Cardiac muscle cell (in vitro differentiated cells and primary cell): ENCODE measurements at regions not wholly inside any gene's neighbourhood (a gene's known extent, or its start where the extent isn't known, plus 50 kb on each side); places are given as distances from the start of the nearest gene placed in this dataset.
A peak's percentile ranks its signal among the peaks of the same experiment; 100 is the strongest.

ENCODE experiments used
- DNase-seq, 2 donors: peaks; one replicate each; pipeline versions ENCODE4 v3.0.0 to v3.0.0-alpha.2; 2010 to 2017; ENCODE audit warnings: low read depth in 1 of 2, low spot score in 1 of 2
- H3K27ac ChIP-seq: fragments of 200-600 bp; sonication (generic); 2 replicates; pipeline ENCODE4 v1.5.1; 2016
- H3K27me3 ChIP-seq: fragments of 200-600 bp; sonication (generic); 2 replicates; pipeline ENCODE4 v1.6.0; 2016; ENCODE audit warnings: control low read depth
- H3K36me3 ChIP-seq: fragments of 200-600 bp; sonication (generic); 2 replicates; pipeline ENCODE4 v1.5.1; 2016; ENCODE audit warnings: control low read depth
- H3K4me1 ChIP-seq: fragments of 200-600 bp; sonication (generic); 2 replicates; pipeline ENCODE4 v1.8.1; 2017; ENCODE audit warnings: low read depth, mild to moderate bottlenecking, mixed run types
- H3K4me3 ChIP-seq: fragments of 200-600 bp; sonication (generic); 2 replicates; pipeline ENCODE4 v1.5.1; 2016; ENCODE audit warnings: mild to moderate bottlenecking
- H3K9me3 ChIP-seq: fragments of 200-600 bp; sonication (generic); 2 replicates; pipeline ENCODE4 v1.5.1; 2017; ENCODE audit warnings: low read depth, mild to moderate bottlenecking, control low read depth
- TF ChIP-seq, protein P1 (sequence below): IDR thresholded peaks from 2 replicates; pipeline ENCODE4 v1.5.1; 2012; ENCODE audit warnings: low read depth, mild to moderate bottlenecking, low read length

DNA sequence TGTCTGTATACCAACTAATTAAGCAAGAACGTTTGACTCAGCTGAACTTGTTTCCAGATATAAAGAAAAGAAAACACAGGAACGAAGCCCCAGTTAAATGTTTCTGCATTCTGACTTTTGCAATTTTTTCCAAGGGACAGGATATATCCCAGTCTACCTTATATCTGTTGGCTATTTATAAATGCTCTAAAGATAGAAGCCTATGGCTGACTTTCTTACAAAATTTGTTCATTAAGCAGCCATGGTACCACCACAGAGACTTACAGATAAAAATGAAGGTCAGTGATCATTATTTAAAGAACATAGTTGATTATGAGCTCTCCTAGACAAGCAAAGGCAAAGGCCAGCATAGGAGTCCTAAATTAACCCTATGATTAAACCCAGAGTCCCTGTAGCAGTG, 462.7 kb upstream of the SPHKAP start:
- H3K9me3 ChIP-seq: no peaks in the 10 kb centered on the region
- TF ChIP-seq, protein P1, sequence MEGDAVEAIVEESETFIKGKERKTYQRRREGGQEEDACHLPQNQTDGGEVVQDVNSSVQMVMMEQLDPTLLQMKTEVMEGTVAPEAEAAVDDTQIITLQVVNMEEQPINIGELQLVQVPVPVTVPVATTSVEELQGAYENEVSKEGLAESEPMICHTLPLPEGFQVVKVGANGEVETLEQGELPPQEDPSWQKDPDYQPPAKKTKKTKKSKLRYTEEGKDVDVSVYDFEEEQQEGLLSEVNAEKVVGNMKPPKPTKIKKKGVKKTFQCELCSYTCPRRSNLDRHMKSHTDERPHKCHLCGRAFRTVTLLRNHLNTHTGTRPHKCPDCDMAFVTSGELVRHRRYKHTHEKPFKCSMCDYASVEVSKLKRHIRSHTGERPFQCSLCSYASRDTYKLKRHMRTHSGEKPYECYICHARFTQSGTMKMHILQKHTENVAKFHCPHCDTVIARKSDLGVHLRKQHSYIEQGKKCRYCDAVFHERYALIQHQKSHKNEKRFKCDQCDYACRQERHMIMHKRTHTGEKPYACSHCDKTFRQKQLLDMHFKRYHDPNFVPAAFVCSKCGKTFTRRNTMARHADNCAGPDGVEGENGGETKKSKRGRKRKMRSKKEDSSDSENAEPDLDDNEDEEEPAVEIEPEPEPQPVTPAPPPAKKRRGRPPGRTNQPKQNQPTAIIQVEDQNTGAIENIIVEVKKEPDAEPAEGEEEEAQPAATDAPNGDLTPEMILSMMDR: no peak
- H3K4me1 ChIP-seq: peaks cover 10% of the 10 kb centered on the region

DNA sequence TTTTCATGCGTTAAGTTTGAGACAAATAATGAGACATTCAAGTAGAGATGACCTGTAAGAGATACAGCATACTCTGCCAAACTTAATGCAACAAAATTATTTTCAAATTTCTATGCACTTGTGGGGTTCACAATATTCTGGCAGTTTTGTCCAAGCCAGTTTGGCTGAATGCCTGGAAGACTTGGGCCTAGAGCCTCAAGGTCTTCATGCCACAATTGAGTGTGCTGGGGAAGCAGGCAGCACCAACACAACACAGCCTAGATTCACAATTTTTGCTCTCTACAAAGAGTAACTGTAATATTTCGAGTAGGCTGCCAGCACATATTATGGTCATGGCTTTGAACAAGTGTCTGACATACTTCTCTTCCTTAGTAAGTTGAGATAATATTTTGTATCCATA, 461.4 kb upstream of the SPHKAP start:
- Histone ChIP-seq H3K9me3 (no peaks in the 10 kb centered on the region), H3K4me3 (no peak overlapping the region), H3K27ac (no peak overlapping the region), H3K4me1 (peaks cover 8% of the 10 kb centered on the region), H3K27me3 (no peaks in the 10 kb centered on the region), H3K36me3 (no peaks in the 10 kb centered on the region)
- TF ChIP-seq, protein P1: no peak
- DNase-seq: no peak

More for the DNA sequence above, 462.7 kb upstream of the SPHKAP start:
- DNase-seq: no peak
- H3K27ac ChIP-seq: no peak overlapping the region
- no peak overlapping the region for H3K4me3 ChIP-seq
- no peaks in the 10 kb centered on the region for H3K36me3 ChIP-seq
- H3K27me3 ChIP-seq: no peaks in the 10 kb centered on the region

DNA sequence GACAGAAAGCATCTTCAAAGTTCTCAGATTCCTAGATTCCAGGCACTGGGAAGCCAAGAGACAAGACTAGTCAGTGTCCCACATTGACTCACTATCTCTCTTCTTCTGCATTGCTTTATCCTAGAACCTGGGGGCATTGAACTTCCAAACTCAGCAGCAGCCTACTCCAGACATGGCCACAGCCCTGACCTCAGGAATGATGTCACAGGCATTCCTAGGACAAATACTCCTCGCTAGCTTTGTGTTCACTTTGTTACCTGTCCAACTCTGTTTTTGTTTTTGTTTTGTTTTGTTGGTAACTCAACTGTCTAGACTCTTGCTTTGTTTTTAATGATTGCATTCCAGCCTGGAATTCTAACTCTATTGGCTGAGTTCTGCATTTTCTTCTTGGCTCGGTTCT, 449.3 kb upstream of the SPHKAP start:
- H3K9me3 ChIP-seq: no peaks in the 10 kb centered on the region

DNA sequence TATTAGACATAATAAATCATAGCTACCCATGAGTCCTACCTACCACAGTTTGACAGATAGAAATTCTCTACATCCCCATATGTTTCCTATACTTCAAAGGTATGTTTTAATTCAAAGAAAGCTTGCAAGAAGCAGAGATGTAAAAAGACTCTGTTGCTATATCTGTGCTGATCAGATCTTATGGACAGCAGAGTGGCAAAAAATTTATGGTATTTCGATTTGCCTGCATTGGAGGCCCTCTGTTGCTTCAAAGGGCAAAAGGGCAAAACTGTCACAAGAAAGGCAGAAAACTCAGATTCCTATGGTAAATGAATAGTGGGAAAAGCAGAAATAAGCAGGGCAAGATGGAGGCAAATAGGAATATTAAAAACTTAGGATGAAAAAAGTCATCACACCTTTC, 447.8 kb upstream of the SPHKAP start:
- H3K9me3 ChIP-seq: no peaks in the 10 kb centered on the region
- DNase-seq: no peak
- no peaks in the 10 kb centered on the region for H3K36me3 ChIP-seq
- H3K4me1 ChIP-seq: peaks cover 9% of the 10 kb centered on the region
- H3K27me3 ChIP-seq: no peaks in the 10 kb centered on the region
- no peak overlapping the region for H3K4me3 ChIP-seq
- TF ChIP-seq, protein P1: no peak
- no peak overlapping the region for H3K27ac ChIP-seq

More for the DNA sequence above, 449.3 kb upstream of the SPHKAP start:
- no peak for DNase-seq
- Histone ChIP-seq H3K27me3 (no peaks in the 10 kb centered on the region), H3K4me3 (no peak overlapping the region), H3K27ac (no peak overlapping the region), H3K4me1 (peaks cover 9% of the 10 kb centered on the region), H3K36me3 (no peaks in the 10 kb centered on the region)
- TF ChIP-seq, protein P1: no peak

DNA sequence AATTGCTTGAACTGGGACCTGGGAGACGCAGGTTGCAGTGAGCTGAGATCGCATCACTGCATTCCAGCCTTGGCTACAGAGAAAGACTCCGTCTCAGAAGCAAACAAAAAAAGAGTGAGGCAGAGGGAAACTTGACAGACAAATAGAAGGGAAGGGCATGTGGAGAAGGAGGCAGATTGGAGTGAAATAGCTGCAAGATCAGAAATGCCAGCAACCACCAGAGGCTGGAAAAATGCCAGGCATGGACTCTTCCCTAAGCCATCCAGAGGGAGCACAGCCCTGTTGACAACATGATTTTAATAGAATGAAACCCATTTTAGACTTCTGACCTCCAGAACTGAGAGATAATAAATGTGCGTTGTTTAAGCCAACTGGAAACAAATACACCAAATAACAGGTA, 447.2 kb upstream of the SPHKAP start:
- H3K36me3 ChIP-seq: no peaks in the 10 kb centered on the region
- no peaks in the 10 kb centered on the region for H3K9me3 ChIP-seq
- peak in 1 of 2 donors; percentile 3 for DNase-seq
- no peak overlapping the region for H3K27ac ChIP-seq
- H3K4me1 ChIP-seq: peaks cover 9% of the 10 kb centered on the region
- TF ChIP-seq, protein P1: no peak
- no peak overlapping the region for H3K4me3 ChIP-seq
- H3K27me3 ChIP-seq: no peaks in the 10 kb centered on the region

DNA sequence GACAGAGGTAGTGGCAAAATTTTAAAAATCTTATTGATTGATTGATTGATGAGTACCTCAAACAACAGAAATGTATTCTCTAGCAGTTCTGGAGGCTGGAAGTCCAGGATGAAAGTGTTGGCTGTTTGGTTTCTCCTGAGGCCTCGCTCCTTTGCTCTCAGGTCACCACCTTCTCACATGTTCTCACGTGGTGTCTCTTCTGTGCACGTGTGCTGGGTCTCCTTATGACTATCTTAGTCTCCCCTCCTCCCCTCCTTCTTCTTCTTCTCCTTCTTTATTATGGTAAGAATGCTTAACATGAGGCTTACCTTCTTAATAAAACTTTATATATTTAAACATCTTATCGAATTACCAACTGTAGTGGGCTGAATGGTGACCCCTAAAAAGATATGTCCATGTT, 446.0 kb upstream of the SPHKAP start:
- Histone ChIP-seq H3K9me3 (no peaks in the 10 kb centered on the region), H3K4me3 (no peak overlapping the region), H3K27me3 (no peaks in the 10 kb centered on the region), H3K36me3 (no peaks in the 10 kb centered on the region), H3K27ac (no peak overlapping the region), H3K4me1 (peaks cover 9% of the 10 kb centered on the region)
- TF ChIP-seq, protein P1: no peak
- DNase-seq: no peak
